ENCODE measurements at regions not wholly inside any gene's neighbourhood (a gene's known extent, or its start where the extent isn't known, plus 50 kb on each side); places are given as distances from the start of the nearest gene placed in this dataset.

GRCh38 chr4:58138786-58139668, 1028.8 kb upstream of the IGFBP7 start (continued):
- no peak for TF ChIP-seq THAP8 (CRISPR knock-in tag; IDR thresholded peaks at IDR 0.05; ENCODE audit: borderline replicate concordance)
- TF ChIP-seq NRL (CRISPR knock-in tag; IDR thresholded peaks at IDR 0.05; ENCODE audit: borderline replicate concordance): no peak
- TF ChIP-seq ZNF235 (CRISPR knock-in tag; IDR thresholded peaks at IDR 0.05; ENCODE audit: borderline replicate concordance): no peak
- TF ChIP-seq ELF3 (CRISPR knock-in tag; IDR thresholded peaks at IDR 0.05): no peak
- no peak for TF ChIP-seq GLI4 (CRISPR knock-in tag; IDR thresholded peaks at IDR 0.05; ENCODE audit: borderline replicate concordance)
- no peak for TF ChIP-seq ZNF143 (CRISPR knock-in tag; IDR thresholded peaks at IDR 0.05)
- TF ChIP-seq ZNF446 (CRISPR knock-in tag; IDR thresholded peaks at IDR 0.05): no peak
- no peak for TF ChIP-seq SMAD1 (CRISPR knock-in tag; IDR thresholded peaks at IDR 0.05; ENCODE audit: borderline replicate concordance, low read depth)
- TF ChIP-seq ZNF530 (CRISPR knock-in tag; IDR thresholded peaks at IDR 0.05; ENCODE audit: low read depth): no peak
- no peak for TF ChIP-seq ZNF367 (CRISPR knock-in tag; IDR thresholded peaks at IDR 0.05; ENCODE audit: borderline replicate concordance)
- TF ChIP-seq ZNF816 (CRISPR knock-in tag; IDR thresholded peaks at IDR 0.05; ENCODE audit: borderline replicate concordance): no peak

GRCh38 chr4:58136604-58137003, 1026.4 kb upstream of the IGFBP7 start:
- Histone ChIP-seq H3K27ac (ENCODE audit: extremely low read length, insufficient read depth, low read length) (no peak overlapping the region), H3K9me3 (ENCODE audit: low read length) (peaks cover 22% of the 10 kb centered on the region; the same call in 1 of the 2 replicates), H3K4me2 (ENCODE audit: low read depth, low read length) (no peak overlapping the region), H4K20me1 (ENCODE audit: insufficient read depth, low read length) (no peaks in the 10 kb centered on the region), H3K79me2 (ENCODE audit: insufficient read depth, low read length) (no peaks in the 10 kb centered on the region), H3K27me3 (ENCODE audit: control insufficient read depth in 1 of 2, insufficient read depth in 2 of 2, low read length in 2 of 2) (no peaks in the 10 kb centered on the region), H3K4me3 (replicated peaks in 1 of 3; ENCODE audit: insufficient read depth in 1 of 3, low read depth in 2 of 3, low read length in 3 of 3) (no peak overlapping the region), H3K9ac (ENCODE audit: insufficient read depth, low read depth, low read length) (no peak overlapping the region), H3K36me3 (replicated peaks in 1 of 2; ENCODE audit: control insufficient read depth in 1 of 2, insufficient read depth in 2 of 2, low read length in 2 of 2) (no peaks in the 10 kb centered on the region), H3K4me1 (ENCODE audit: insufficient read depth, low read length) (no peaks in the 10 kb centered on the region), H2AFZ (ENCODE audit: low read length) (no peak overlapping the region)
- intact Hi-C loops (cut with micrococcal nuclease; ENCODE audit: unreplicated experiment) (no loop called here), in situ Hi-C loops (cut with HindIII; ENCODE audit: extremely low pct_ligation_motif_present, low pct_unique_long_range_greater_than_20kb) (no loop called here)
- no TSS peak for BruUV-seq (replicated peaks)
- ChIA-PET CTCF (ENCODE audit: low intra/inter-chr PET ratio, low total read pairs) (no interaction called here), POLR2A (no interaction called here)
- no peak for DNase-seq (ENCODE audit: low spot score)
- no peak for FAIRE-seq
- 11% methylated on average over 5 of the region's 5 CpGs for WGBS (ENCODE audit: low lambda C conversion rate)
- no peak for ATAC-seq
- TF ChIP-seq GATAD1 (CRISPR knock-in tag; IDR thresholded peaks at IDR 0.05): no peak
- no peak for TF ChIP-seq HOXA5 (CRISPR knock-in tag; IDR thresholded peaks at IDR 0.05)
- no peak for TF ChIP-seq RFX3 (CRISPR knock-in tag; IDR thresholded peaks at IDR 0.05)
- TF ChIP-seq ZNF274 (CRISPR knock-in tag; IDR thresholded peaks at IDR 0.05): no peak
- TF ChIP-seq NRL (CRISPR knock-in tag; IDR thresholded peaks at IDR 0.05; ENCODE audit: borderline replicate concordance): no peak
- no peak for TF ChIP-seq KDM5B (CRISPR knock-in tag; IDR thresholded peaks at IDR 0.05; ENCODE audit: borderline replicate concordance)
- no peak for TF ChIP-seq ZBTB33 (CRISPR knock-in tag; IDR thresholded peaks at IDR 0.05)
- TF ChIP-seq ZBTB14 (CRISPR knock-in tag; IDR thresholded peaks at IDR 0.05): no peak
- no peak for TF ChIP-seq SIX4 (CRISPR knock-in tag; IDR thresholded peaks at IDR 0.05)
- TF ChIP-seq NFRKB (IDR thresholded peaks at IDR 0.05): no peak
- TF ChIP-seq ZNF264 (CRISPR knock-in tag; IDR thresholded peaks at IDR 0.05): no peak

Data from HepG2 (cell line).